ENCODE measurements at regions not wholly inside any gene's neighbourhood (a gene's known extent, or its start where the extent isn't known, plus 50 kb on each side); places are given as distances from the start of the nearest gene placed in this dataset.

DNA sequence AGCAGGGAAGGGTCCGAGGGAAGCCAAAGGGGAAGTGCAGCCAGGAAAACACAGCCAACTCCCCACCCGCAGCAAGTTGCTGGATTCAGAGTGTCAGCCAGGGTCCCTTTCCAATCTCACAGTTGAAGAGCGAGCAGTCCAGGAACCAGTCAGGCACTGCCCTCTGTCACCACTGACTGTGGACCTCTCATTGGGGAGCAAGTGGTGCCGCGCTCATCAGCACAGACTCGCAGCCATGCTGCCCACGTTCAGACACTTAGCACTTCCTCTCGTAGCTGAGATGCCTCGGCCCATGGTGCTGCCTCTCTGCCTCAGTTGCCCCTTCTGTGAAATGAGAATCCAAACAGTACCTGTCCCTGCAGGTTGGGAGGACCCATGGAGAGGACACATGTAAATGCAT, 123.6 kb upstream of the CHST15 start:
- Histone ChIP-seq H3K9me3 (ENCODE audit: control insufficient read depth in 2 of 2, insufficient read depth in 1 of 2, low read depth in 1 of 2, low read length in 1 of 2) (no peaks in the 10 kb centered on the region), H3K27me3 (ENCODE audit: control insufficient read depth in 3 of 3, insufficient read depth in 3 of 3, low read length in 3 of 3) (peaks cover 0 to 2% (median 0%) of the 10 kb centered on the region in 3 donors), H3K4me1 (ENCODE audit: control insufficient read depth in 3 of 3, insufficient read depth in 2 of 3, low read depth in 1 of 3, low read length in 2 of 3) (peaks cover 0 to 4% (median under 1%) of the 10 kb centered on the region in 3 donors), H3K36me3 (ENCODE audit: control insufficient read depth in 3 of 3, insufficient read depth in 2 of 3, low read depth in 1 of 3, low read length in 3 of 3) (no peaks in the 10 kb centered on the region), H3K27ac (ENCODE audit: low read depth in 1 of 3, low read length in 2 of 3) (no peak overlapping the region), H3K4me3 (ENCODE audit: low read depth in 1 of 3, low read length in 3 of 3) (no peak overlapping the region)
- DNase-seq, result no peak
- WGBS, 3 donors, result 77 to 83% (median 81%) methylated on average over 9 of the region's 9 CpGs
- no peak for FAIRE-seq

DNA sequence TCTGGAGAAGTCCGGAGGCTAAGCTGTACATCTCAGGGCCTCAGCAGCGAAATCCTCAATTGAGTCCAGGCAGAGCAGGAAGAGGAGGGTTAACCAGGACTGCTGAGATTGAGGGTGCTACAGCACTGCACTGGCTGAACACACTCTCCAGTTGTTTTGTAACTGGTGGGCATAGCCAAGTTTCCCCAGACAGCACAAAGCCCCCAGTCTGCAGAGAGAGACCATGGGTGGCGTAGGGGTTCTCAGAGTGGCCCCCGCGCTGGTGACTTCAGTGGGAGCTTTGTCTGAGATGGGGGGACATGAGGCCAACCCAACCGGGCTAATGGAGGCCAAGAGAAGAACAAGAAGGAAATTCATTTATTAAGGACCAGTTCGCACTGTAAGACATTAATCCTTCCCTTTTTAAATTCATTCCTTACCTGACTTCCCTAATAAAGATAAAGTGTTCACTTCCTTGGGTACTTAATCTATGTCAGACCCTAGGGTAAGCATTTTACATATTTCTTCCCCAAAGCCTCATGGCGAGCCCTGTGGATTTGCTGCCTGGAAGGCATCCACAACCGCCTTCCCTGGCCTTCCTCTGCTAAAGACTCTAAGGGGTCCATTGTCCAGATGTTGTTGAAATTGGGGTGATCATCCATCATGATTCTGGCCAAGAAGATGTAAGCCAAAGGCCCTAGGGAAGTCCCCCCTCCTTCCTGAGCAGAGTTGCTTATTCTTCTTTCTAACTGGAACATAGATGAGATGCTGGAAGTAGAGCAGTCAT, 121.4 kb upstream of the CHST15 start:
- no peak for FAIRE-seq

DNA sequence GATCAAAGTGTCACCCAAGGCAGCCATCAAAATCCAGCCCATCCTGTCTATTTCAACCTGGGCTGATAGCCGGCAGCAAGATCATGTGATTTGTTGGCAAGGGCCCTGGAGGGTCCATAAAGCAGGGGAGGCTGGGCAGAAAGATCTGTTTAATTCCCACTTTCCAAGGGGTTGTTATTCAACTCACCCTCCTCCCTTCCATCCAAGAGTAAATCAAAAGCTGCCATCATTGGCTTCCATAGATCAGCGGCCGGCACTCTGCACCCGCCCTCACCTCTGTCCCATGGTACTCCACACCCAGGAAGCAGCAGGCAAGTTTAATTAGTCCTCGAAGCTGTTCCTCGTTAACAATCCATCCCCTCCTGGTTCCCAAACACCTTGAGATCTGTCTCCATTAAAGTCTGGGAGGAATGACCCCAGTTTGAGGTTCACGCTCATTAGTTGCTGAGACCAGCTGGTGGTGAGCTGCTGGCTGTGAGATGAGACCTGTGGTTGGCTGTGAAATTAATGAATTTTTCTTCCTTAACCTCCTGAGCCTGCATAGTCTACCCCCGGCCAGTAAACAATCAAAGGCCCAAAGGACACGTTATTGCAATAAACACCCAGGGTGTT, 120.6 kb upstream of the CHST15 start:
- no peak overlapping the region for H3K4me3 ChIP-seq (ENCODE audit: low read depth in 1 of 3, low read length in 3 of 3)
- H3K27ac ChIP-seq (ENCODE audit: low read depth in 1 of 3, low read length in 2 of 3), result no peak overlapping the region
- peaks cover 0 to 2% (median 0%) of the 10 kb centered on the region in 3 donors for H3K27me3 ChIP-seq (ENCODE audit: control insufficient read depth in 3 of 3, insufficient read depth in 3 of 3, low read length in 3 of 3)
- H3K9me3 ChIP-seq (ENCODE audit: control insufficient read depth in 2 of 2, insufficient read depth in 1 of 2, low read depth in 1 of 2, low read length in 1 of 2), result peaks cover 0 to 7% of the 10 kb centered on the region in 2 donors
- WGBS, 3 donors, result 66 to 85% (median 74%) methylated on average over 9 of the region's 9 CpGs
- no peak for DNase-seq
- no peak for FAIRE-seq
- no peaks in the 10 kb centered on the region for H3K4me1 ChIP-seq (ENCODE audit: control insufficient read depth in 3 of 3, insufficient read depth in 2 of 3, low read depth in 1 of 3, low read length in 2 of 3)
- no peaks in the 10 kb centered on the region for H3K36me3 ChIP-seq (ENCODE audit: control insufficient read depth in 3 of 3, insufficient read depth in 2 of 3, low read depth in 1 of 3, low read length in 3 of 3)

More for the DNA sequence above, 121.4 kb upstream of the CHST15 start:
- no peaks in the 10 kb centered on the region for H3K36me3 ChIP-seq (ENCODE audit: control insufficient read depth in 3 of 3, insufficient read depth in 2 of 3, low read depth in 1 of 3, low read length in 3 of 3)
- H3K4me1 ChIP-seq (ENCODE audit: control insufficient read depth in 3 of 3, insufficient read depth in 2 of 3, low read depth in 1 of 3, low read length in 2 of 3), result no peaks in the 10 kb centered on the region
- 90 to 92% (median 90%) methylated on average over 9 of the region's 9 CpGs for WGBS, 3 donors
- DNase-seq, result no peak
- H3K27ac ChIP-seq (ENCODE audit: low read depth in 1 of 3, low read length in 2 of 3), result no peak overlapping the region
- no peak overlapping the region for H3K4me3 ChIP-seq (ENCODE audit: low read depth in 1 of 3, low read length in 3 of 3)
- H3K27me3 ChIP-seq (ENCODE audit: control insufficient read depth in 3 of 3, insufficient read depth in 3 of 3, low read length in 3 of 3), result peaks cover 0 to 2% (median 0%) of the 10 kb centered on the region in 3 donors
- peaks cover 0 to 7% of the 10 kb centered on the region in 2 donors for H3K9me3 ChIP-seq (ENCODE audit: control insufficient read depth in 2 of 2, insufficient read depth in 1 of 2, low read depth in 1 of 2, low read length in 1 of 2)

DNA sequence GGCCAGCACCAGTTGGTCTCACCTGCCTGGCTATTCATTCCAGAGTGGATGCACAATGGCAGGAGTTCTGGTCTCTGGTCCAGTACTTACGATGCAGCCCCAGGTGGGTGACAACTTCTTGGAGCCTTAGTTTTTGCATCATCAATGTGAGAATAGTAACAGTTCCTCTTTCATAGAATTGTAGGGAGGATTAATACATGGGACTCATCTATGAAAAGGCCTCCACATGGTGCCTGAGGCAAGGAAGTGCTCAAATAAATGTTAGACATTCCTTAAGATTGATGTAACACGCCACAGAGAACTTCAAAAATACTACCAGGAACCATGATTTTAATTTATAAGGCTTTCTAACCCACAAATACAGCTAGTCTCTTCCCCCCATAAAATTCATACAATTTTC, 120.1 kb upstream of the CHST15 start:
- no peak overlapping the region for H3K27ac ChIP-seq (ENCODE audit: low read depth in 1 of 3, low read length in 2 of 3)
- H3K27me3 ChIP-seq (ENCODE audit: control insufficient read depth in 3 of 3, insufficient read depth in 3 of 3, low read length in 3 of 3), result peaks cover 0 to 2% (median 0%) of the 10 kb centered on the region in 3 donors
- FAIRE-seq (no peak), DNase-seq (no peak)
- H3K4me1 ChIP-seq (ENCODE audit: control insufficient read depth in 3 of 3, insufficient read depth in 2 of 3, low read depth in 1 of 3, low read length in 2 of 3), result no peaks in the 10 kb centered on the region
- 80 to 93% (median 85%) methylated on average over 2 of the region's 2 CpGs for WGBS, 3 donors
- peaks cover 0 to 9% of the 10 kb centered on the region in 2 donors for H3K9me3 ChIP-seq (ENCODE audit: control insufficient read depth in 2 of 2, insufficient read depth in 1 of 2, low read depth in 1 of 2, low read length in 1 of 2)
- no peaks in the 10 kb centered on the region for H3K36me3 ChIP-seq (ENCODE audit: control insufficient read depth in 3 of 3, insufficient read depth in 2 of 3, low read depth in 1 of 3, low read length in 3 of 3)
- H3K4me3 ChIP-seq (ENCODE audit: low read depth in 1 of 3, low read length in 3 of 3), result no peak overlapping the region

DNA sequence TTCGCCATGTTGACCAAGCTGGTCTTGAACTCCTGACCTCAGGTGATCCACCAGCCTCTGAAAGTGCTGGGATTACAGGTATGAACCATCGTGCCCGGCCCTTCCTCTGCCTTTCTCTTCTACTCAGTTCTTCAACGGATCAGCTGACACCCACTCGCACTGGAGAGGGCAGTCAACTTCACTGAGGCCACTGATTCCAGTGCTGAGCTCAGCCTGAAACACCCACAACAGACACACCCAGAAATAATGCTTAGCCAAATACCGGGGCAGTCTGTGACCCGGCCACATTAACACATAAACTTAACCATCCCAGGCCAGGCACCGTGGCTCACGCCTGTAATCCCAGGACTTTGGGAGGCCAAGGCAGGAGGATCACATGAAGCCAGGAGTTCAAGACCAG, 119.3 kb upstream of the CHST15 start:
- WGBS, 3 donors, result 76 to 89% (median 84%) methylated on average over 9 of the region's 9 CpGs
- DNase-seq, result no peak
- no peak for FAIRE-seq
- no peaks in the 10 kb centered on the region for H3K36me3 ChIP-seq (ENCODE audit: control insufficient read depth in 3 of 3, insufficient read depth in 2 of 3, low read depth in 1 of 3, low read length in 3 of 3)
- no peak overlapping the region for H3K27ac ChIP-seq (ENCODE audit: low read depth in 1 of 3, low read length in 2 of 3)
- peaks cover 0 to 9% of the 10 kb centered on the region in 2 donors for H3K9me3 ChIP-seq (ENCODE audit: control insufficient read depth in 2 of 2, insufficient read depth in 1 of 2, low read depth in 1 of 2, low read length in 1 of 2)
- no peaks in the 10 kb centered on the region for H3K4me1 ChIP-seq (ENCODE audit: control insufficient read depth in 3 of 3, insufficient read depth in 2 of 3, low read depth in 1 of 3, low read length in 2 of 3)
- no peak overlapping the region for H3K4me3 ChIP-seq (ENCODE audit: low read depth in 1 of 3, low read length in 3 of 3)
- peaks cover 0 to 2% (median 0%) of the 10 kb centered on the region in 3 donors for H3K27me3 ChIP-seq (ENCODE audit: control insufficient read depth in 3 of 3, insufficient read depth in 3 of 3, low read length in 3 of 3)

DNA sequence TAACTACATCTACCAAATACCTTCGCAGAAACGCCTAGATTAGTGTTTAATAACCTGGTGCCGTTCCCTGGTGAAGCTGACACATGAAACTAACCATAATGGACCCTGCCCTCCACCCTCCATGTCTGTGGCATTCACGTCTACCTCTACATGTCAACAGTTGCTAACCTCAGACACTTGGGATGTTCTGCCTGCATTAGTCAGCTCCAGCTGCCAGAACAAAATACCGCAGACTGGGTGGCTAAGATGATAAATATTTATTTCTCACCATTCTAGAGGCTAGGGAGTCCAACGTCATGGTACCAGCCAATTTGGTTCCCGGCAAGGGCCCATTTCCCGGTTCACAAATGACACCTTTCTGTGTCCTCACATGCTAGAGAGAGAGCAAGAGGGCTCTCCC, 118.5 kb upstream of the CHST15 start:
- H3K4me3 ChIP-seq (ENCODE audit: low read depth in 1 of 3, low read length in 3 of 3), result no peak overlapping the region
- no peaks in the 10 kb centered on the region for H3K27me3 ChIP-seq (ENCODE audit: control insufficient read depth in 3 of 3, insufficient read depth in 3 of 3, low read length in 3 of 3)
- no peaks in the 10 kb centered on the region for H3K36me3 ChIP-seq (ENCODE audit: control insufficient read depth in 3 of 3, insufficient read depth in 2 of 3, low read depth in 1 of 3, low read length in 3 of 3)
- H3K4me1 ChIP-seq (ENCODE audit: control insufficient read depth in 3 of 3, insufficient read depth in 2 of 3, low read depth in 1 of 3, low read length in 2 of 3), result no peaks in the 10 kb centered on the region
- 73 to 84% (median 79%) methylated on average over 8 of the region's 8 CpGs for WGBS, 3 donors
- H3K27ac ChIP-seq (ENCODE audit: low read depth in 1 of 3, low read length in 2 of 3), result no peak overlapping the region
- H3K9me3 ChIP-seq (ENCODE audit: control insufficient read depth in 2 of 2, insufficient read depth in 1 of 2, low read depth in 1 of 2, low read length in 1 of 2), result peaks cover 0 to 9% of the 10 kb centered on the region in 2 donors
- FAIRE-seq (no peak), DNase-seq (no peak)

DNA sequence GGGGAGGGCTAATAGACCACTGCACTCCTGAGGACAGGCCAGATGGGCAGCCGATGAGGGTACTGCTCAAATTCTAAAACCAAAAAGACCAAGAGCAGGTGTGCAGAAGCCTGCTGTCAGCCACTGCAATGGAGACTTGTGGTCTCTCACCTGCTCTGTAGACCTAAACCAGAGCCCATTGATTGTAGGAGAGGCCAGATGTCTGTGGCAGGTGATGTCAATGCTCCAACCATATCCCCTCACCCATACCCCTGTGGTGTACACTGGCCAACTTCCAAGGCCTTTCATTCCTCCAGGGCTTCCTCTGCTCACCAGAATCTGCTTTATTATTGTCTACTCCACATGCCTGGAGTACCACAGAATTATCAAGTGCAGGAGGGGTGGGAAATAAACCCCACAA, 116.9 kb upstream of the CHST15 start:
- H3K27ac ChIP-seq (ENCODE audit: low read depth in 1 of 3, low read length in 2 of 3), result no peak overlapping the region
- peaks cover 0 to 9% of the 10 kb centered on the region in 2 donors for H3K9me3 ChIP-seq (ENCODE audit: control insufficient read depth in 2 of 2, insufficient read depth in 1 of 2, low read depth in 1 of 2, low read length in 1 of 2)
- H3K27me3 ChIP-seq (ENCODE audit: control insufficient read depth in 3 of 3, insufficient read depth in 3 of 3, low read length in 3 of 3), result no peaks in the 10 kb centered on the region
- H3K4me3 ChIP-seq (ENCODE audit: low read depth in 1 of 3, low read length in 3 of 3), result no peak overlapping the region
- H3K36me3 ChIP-seq (ENCODE audit: control insufficient read depth in 3 of 3, insufficient read depth in 2 of 3, low read depth in 1 of 3, low read length in 3 of 3), result no peaks in the 10 kb centered on the region
- DNase-seq (no peak), FAIRE-seq (no peak)
- no peaks in the 10 kb centered on the region for H3K4me1 ChIP-seq (ENCODE audit: control insufficient read depth in 3 of 3, insufficient read depth in 2 of 3, low read depth in 1 of 3, low read length in 2 of 3)
- WGBS, 3 donors, result 75 to 83% (median 76%) methylated on average over 1 of the region's 1 CpG

DNA sequence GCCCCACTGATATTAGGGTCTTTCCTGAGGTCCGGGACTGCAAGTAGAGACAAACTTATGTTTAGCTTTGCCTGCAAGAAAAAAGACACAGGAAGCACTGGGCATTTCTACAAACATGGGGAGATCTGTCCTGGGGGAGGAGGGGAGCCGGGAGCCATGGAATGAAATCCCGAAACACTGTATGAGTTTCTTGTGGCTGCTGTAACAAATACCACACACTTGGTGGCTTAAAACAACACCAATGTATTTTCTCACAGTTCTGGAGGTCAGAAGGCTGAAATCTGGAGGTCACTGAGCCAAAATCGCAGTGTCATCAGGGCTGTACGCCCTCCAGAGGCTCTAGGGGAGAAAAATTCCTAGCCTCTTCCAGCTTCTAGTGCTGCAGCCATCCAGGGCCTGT, 114.0 kb upstream of the CHST15 start:
- no peak for FAIRE-seq
- WGBS, 3 donors, result 80 to 90% (median 88%) methylated on average over 5 of the region's 5 CpGs
- H3K9me3 ChIP-seq (ENCODE audit: control insufficient read depth in 2 of 2, insufficient read depth in 1 of 2, low read depth in 1 of 2, low read length in 1 of 2), result peaks cover 0 to 9% of the 10 kb centered on the region in 2 donors

More for the DNA sequence above, 114.0 kb upstream of the CHST15 start:
- DNase-seq, result no peak
- Histone ChIP-seq H3K4me1 (ENCODE audit: control insufficient read depth in 3 of 3, insufficient read depth in 2 of 3, low read depth in 1 of 3, low read length in 2 of 3) (no peaks in the 10 kb centered on the region), H3K4me3 (ENCODE audit: low read depth in 1 of 3, low read length in 3 of 3) (no peak overlapping the region), H3K27me3 (ENCODE audit: control insufficient read depth in 3 of 3, insufficient read depth in 3 of 3, low read length in 3 of 3) (no peaks in the 10 kb centered on the region), H3K36me3 (ENCODE audit: control insufficient read depth in 3 of 3, insufficient read depth in 2 of 3, low read depth in 1 of 3, low read length in 3 of 3) (no peaks in the 10 kb centered on the region), H3K27ac (ENCODE audit: low read depth in 1 of 3, low read length in 2 of 3) (no peak overlapping the region)

Measured in small intestine (tissue), 7 donors.